Neural progenitor cell (in vitro differentiated cells): ENCODE measurements at regions not wholly inside any gene's neighbourhood (a gene's known extent, or its start where the extent isn't known, plus 50 kb on each side); places are given as distances from the start of the nearest gene placed in this dataset.

Source experiments
- DNase-seq: peaks from one replicate; pipeline ENCODE4 v3.0.0-alpha.2; 2016; ENCODE audit warnings: low spot score
- H2AFZ ChIP-seq: fragments of 200-600 bp; sonication (generic); replicated peaks from 2 replicates; pipeline ENCODE4 v1.6.1; 2016; ENCODE audit warnings: antibody characterized with exemption
- H3F3A ChIP-seq: fragments of 200-600 bp; sonication (generic); 2 replicates; pipeline ENCODE4 v1.6.1; 2016; ENCODE audit warnings: antibody characterized with exemption, low read depth
- H3K27ac ChIP-seq: fragments of 200-600 bp; sonication (generic); 2 replicates; pipeline ENCODE4 v1.5.1; 2016; ENCODE audit warnings: mild to moderate bottlenecking
- H3K27me3 ChIP-seq: fragments of 200-600 bp; sonication (generic); 2 replicates; pipeline ENCODE4 v1.6.1; 2016; ENCODE audit warnings: mild to moderate bottlenecking, moderate library complexity
- H3K36me3 ChIP-seq: fragments of 200-600 bp; sonication (generic); 2 replicates; pipeline ENCODE4 v1.5.1; 2016
- H3K4me1 ChIP-seq: fragments of 200-600 bp; sonication (generic); 2 replicates; pipeline ENCODE4 v1.6.1; 2016; ENCODE audit warnings: mixed run types
- H3K4me2 ChIP-seq: fragments of 200-600 bp; sonication (generic); 2 replicates; pipeline ENCODE4 v1.6.1; 2016
- H3K4me3 ChIP-seq: fragments of 200-600 bp; sonication (generic); 2 replicates; pipeline ENCODE4 v1.5.1; 2016
- H3K79me2 ChIP-seq: fragments of 200-600 bp; sonication (generic); 2 replicates; pipeline ENCODE4 v1.6.1; 2016; ENCODE audit warnings: low read depth
- H3K9ac ChIP-seq: fragments of 200-600 bp; sonication (generic); 2 replicates; pipeline ENCODE4 v1.6.1; 2016
- H3K9me3 ChIP-seq: fragments of 200-600 bp; sonication (generic); 2 replicates; pipeline ENCODE4 v1.5.1; 2016; ENCODE audit warnings: low read depth
- H4K20me1 ChIP-seq: fragments of 200-600 bp; sonication (generic); 2 replicates; pipeline ENCODE4 v1.6.1; 2016; ENCODE audit warnings: low read depth
- H3K27ac Mint-ChIP-seq: 3 replicates; pipeline ENCODE4 v1.8.0; 2021; ENCODE audit warnings: mixed read lengths
- H3K27me3 Mint-ChIP-seq: 2 replicates; pipeline ENCODE4 v1.8.0; 2022; ENCODE audit warnings: low read depth, mild to moderate bottlenecking, inconsistent platforms, moderate library complexity, mixed read lengths; ENCODE audit not compliant: insufficient read depth
- H3K36me3 Mint-ChIP-seq: 3 replicates; pipeline ENCODE4 v1.8.0; 2021; ENCODE audit warnings: mixed read lengths
- H3K4me1 Mint-ChIP-seq: 3 replicates; pipeline ENCODE4 v1.8.0; 2021; ENCODE audit warnings: mixed read lengths
- H3K4me3 Mint-ChIP-seq: 3 replicates; pipeline ENCODE4 v1.8.0; 2021; ENCODE audit warnings: mild to moderate bottlenecking, moderate library complexity, mixed read lengths
- H3K9me3 Mint-ChIP-seq: 3 replicates; pipeline ENCODE4 v1.8.0; 2020; ENCODE audit warnings: mixed read lengths
- CTCF ChIP-seq: fragments of 200-600 bp; sonication (generic); IDR thresholded peaks from 2 replicates; pipeline ENCODE4 v1.5.1; 2017; ENCODE audit warnings: antibody characterized with exemption, mild to moderate bottlenecking
- EZH2 ChIP-seq: fragments of 200-600 bp; sonication (generic); IDR thresholded peaks from 2 replicates; pipeline ENCODE4 v1.6.1; 2017; ENCODE audit warnings: antibody characterized with exemption, mild to moderate bottlenecking, moderate library complexity
- EZH2phosphoT487 ChIP-seq: fragments of 200-600 bp; sonication (generic); IDR thresholded peaks from 2 replicates; pipeline ENCODE4 v1.6.1; 2017; ENCODE audit warnings: antibody characterized with exemption

GRCh38 chr16:27704252-27704651 is 154.3 kb downstream of the KATNIP start:
- no peaks in the 10 kb centered on the region for H4K20me1 ChIP-seq
- Mint-ChIP-seq H3K4me1 (peaks cover 69% of the 10 kb centered on the region), H3K27me3 (peaks cover 2% of the 10 kb centered on the region), H3K9me3 (no peaks in the 10 kb centered on the region), H3K4me3 (no peak overlapping the region), H3K27ac (no peak overlapping the region), H3K36me3 (peaks cover 12% of the 10 kb centered on the region)
- no peaks in the 10 kb centered on the region for H3K36me3 ChIP-seq
- no peak overlapping the region for H3K4me3 ChIP-seq
- no peak overlapping the region for H3K27ac ChIP-seq
- no peak for TF ChIP-seq EZH2phosphoT487
- no peak for TF ChIP-seq EZH2
- TF ChIP-seq CTCF = no peak
- no peaks in the 10 kb centered on the region for H3K9me3 ChIP-seq
- H3K9ac ChIP-seq = no peak overlapping the region
- H3K4me2 ChIP-seq = no peak overlapping the region
- no peaks in the 10 kb centered on the region for H3F3A ChIP-seq
- DNase-seq = no peak
- no peaks in the 10 kb centered on the region for H3K4me1 ChIP-seq
- H3K79me2 ChIP-seq = no peaks in the 10 kb centered on the region
- no peak overlapping the region for H2AFZ ChIP-seq
- H3K27me3 ChIP-seq = no peaks in the 10 kb centered on the region

GRCh38 chr16:27706156-27706865 is 156.4 kb downstream of the KATNIP start:
- Histone ChIP-seq H3K9ac (no peak overlapping the region), H3K36me3 (no peaks in the 10 kb centered on the region), H3K27ac (no peak overlapping the region), H3K4me3 (no peak overlapping the region), H3K27me3 (no peaks in the 10 kb centered on the region), H3K9me3 (no peaks in the 10 kb centered on the region), H3F3A (no peaks in the 10 kb centered on the region), H3K4me1 (no peaks in the 10 kb centered on the region), H2AFZ (no peak overlapping the region), H4K20me1 (no peaks in the 10 kb centered on the region), H3K4me2 (no peak overlapping the region), H3K79me2 (no peaks in the 10 kb centered on the region)
- Mint-ChIP-seq H3K27me3 (peaks cover 2% of the 10 kb centered on the region), H3K4me1 (peaks cover 62% of the 10 kb centered on the region), H3K9me3 (no peaks in the 10 kb centered on the region), H3K27ac (no peak overlapping the region), H3K36me3 (peaks cover 14% of the 10 kb centered on the region), H3K4me3 (no peak overlapping the region)
- no peak for DNase-seq
- no peak for TF ChIP-seq EZH2
- TF ChIP-seq CTCF = no peak
- TF ChIP-seq EZH2phosphoT487 = no peak

GRCh38 chr16:27706866-27707685 is 157.1 kb downstream of the KATNIP start:
- peaks cover 14% of the 10 kb centered on the region for H3K36me3 Mint-ChIP-seq
- H3K27ac ChIP-seq = no peak overlapping the region

More at GRCh38 chr16:27706866-27707685, 157.1 kb downstream of the KATNIP start:
- Mint-ChIP-seq H3K4me1 (peaks cover 58% of the 10 kb centered on the region), H3K27me3 (peaks cover 2% of the 10 kb centered on the region), H3K4me3 (no peak overlapping the region), H3K9me3 (no peaks in the 10 kb centered on the region), H3K27ac (no peak overlapping the region)
- H3K36me3 ChIP-seq = no peaks in the 10 kb centered on the region
- H3K4me2 ChIP-seq = no peak overlapping the region
- no peaks in the 10 kb centered on the region for H3K27me3 ChIP-seq
- no peaks in the 10 kb centered on the region for H3K79me2 ChIP-seq
- H3K4me3 ChIP-seq = no peak overlapping the region
- TF ChIP-seq EZH2 (no peak), EZH2phosphoT487 (no peak), CTCF (no peak)
- no peaks in the 10 kb centered on the region for H3K4me1 ChIP-seq
- no peaks in the 10 kb centered on the region for H3K9me3 ChIP-seq
- H2AFZ ChIP-seq = no peak overlapping the region
- DNase-seq = no peak
- no peak overlapping the region for H3K9ac ChIP-seq
- H3F3A ChIP-seq = no peaks in the 10 kb centered on the region
- H4K20me1 ChIP-seq = no peaks in the 10 kb centered on the region
